ENCODE measurements at regions not wholly inside any gene's neighbourhood (a gene's known extent, or its start where the extent isn't known, plus 50 kb on each side); places are given as distances from the start of the nearest gene placed in this dataset.

GRCh38 chr7:13007331-13007730 lies 319.9 kb downstream of the ARL4A start:
- no peaks in the 10 kb centered on the region for H3K36me3 ChIP-seq (ENCODE audit: low read depth)
- no peak overlapping the region for H3K27ac ChIP-seq
- H3K9me3 ChIP-seq (ENCODE audit: insufficient read depth, low read depth): no peaks in the 10 kb centered on the region
- no peak overlapping the region; the same call in 1 of the 2 replicates for H2AFZ ChIP-seq
- no peak overlapping the region for H3K4me2 ChIP-seq
- H3K79me2 ChIP-seq (ENCODE audit: low read depth): no peaks in the 10 kb centered on the region
- POLR2A ChIA-PET (ENCODE audit: unreplicated experiment): no interaction called here
- H4K20me1 ChIP-seq (ENCODE audit: insufficient read depth): no peaks in the 10 kb centered on the region
- no peaks in the 10 kb centered on the region for H3K27me3 ChIP-seq (ENCODE audit: insufficient read depth, low read depth)
- H3F3A ChIP-seq (ENCODE audit: insufficient read depth, low read depth): no peaks in the 10 kb centered on the region
- TF ChIP-seq EZH2 (IDR thresholded peaks at IDR 0.05; ENCODE audit: low read depth) (no peak), CTCF (conservative IDR thresholded peaks at IDR 0.05) (no peak)
- intact Hi-C loops (cut with micrococcal nuclease; ENCODE audit: unreplicated experiment): no loop called here
- no peaks in the 10 kb centered on the region for H3K4me1 ChIP-seq (replicated peaks; ENCODE audit: insufficient read depth)
- no peak overlapping the region for H3K4me3 ChIP-seq
- DNase-seq: no peak
- CTCF ChIA-PET: no interaction called here
- no TSS peak for BruUV-seq (replicated peaks)
- no peaks in the 10 kb centered on the region for H3K9me2 ChIP-seq (ENCODE audit: insufficient read depth)

- no peaks in the 10 kb centered on the region for H3K27me3 ChIP-seq (ENCODE audit: insufficient read depth, low read depth)
- DNase-seq: no peak
- H3K9me3 ChIP-seq (ENCODE audit: insufficient read depth, low read depth): no peaks in the 10 kb centered on the region
- no peaks in the 10 kb centered on the region for H3K4me1 ChIP-seq (replicated peaks; ENCODE audit: insufficient read depth)
- no peak overlapping the region for H3K4me3 ChIP-seq
- H3K9me2 ChIP-seq (ENCODE audit: insufficient read depth): no peaks in the 10 kb centered on the region
- no peaks in the 10 kb centered on the region for H3K79me2 ChIP-seq (ENCODE audit: low read depth)
- TF ChIP-seq EZH2 (IDR thresholded peaks at IDR 0.05; ENCODE audit: low read depth) (no peak), CTCF (conservative IDR thresholded peaks at IDR 0.05) (no peak)
- ChIA-PET CTCF (no interaction called here), POLR2A (ENCODE audit: unreplicated experiment) (interaction anchor here (0.6 kb wide), 1 partner anchor 86 kb away, joined by 4 read pairs; no protein-coding TSS in a partner anchor)
- H3K27ac ChIP-seq: no peak overlapping the region
- H3F3A ChIP-seq (ENCODE audit: insufficient read depth, low read depth): no peaks in the 10 kb centered on the region
- H4K20me1 ChIP-seq (ENCODE audit: insufficient read depth): no peaks in the 10 kb centered on the region
- no peak overlapping the region for H3K4me2 ChIP-seq
- intact Hi-C loops (cut with micrococcal nuclease; ENCODE audit: unreplicated experiment): no loop called here
- no peaks in the 10 kb centered on the region for H3K36me3 ChIP-seq (ENCODE audit: low read depth)
- H2AFZ ChIP-seq: no peak overlapping the region
- BruUV-seq (replicated peaks): no TSS peak
These were observed 322.1 kb downstream of the ARL4A start for GRCh38 chr7:13009517-13009916.

- TF ChIP-seq EZH2 (IDR thresholded peaks at IDR 0.05; ENCODE audit: low read depth) (no peak), CTCF (conservative IDR thresholded peaks at IDR 0.05) (no peak)
These were observed 326.6 kb downstream of the ARL4A start for GRCh38 chr7:13014011-13014410.

More at GRCh38 chr7:13014011-13014410, 326.6 kb downstream of the ARL4A start:
- ChIA-PET CTCF (no interaction called here), POLR2A (ENCODE audit: unreplicated experiment) (no interaction called here)
- intact Hi-C loops (cut with micrococcal nuclease; ENCODE audit: unreplicated experiment): loop anchor here (10.0 kb wide), 2 partner anchors 209 to 489 kb away; no protein-coding TSS in a partner anchor
- no peaks in the 10 kb centered on the region for H3K9me2 ChIP-seq (ENCODE audit: insufficient read depth)
- no peak overlapping the region for H3K4me2 ChIP-seq
- no peak for DNase-seq
- no peak overlapping the region for H3K4me3 ChIP-seq
- no peaks in the 10 kb centered on the region for H3K36me3 ChIP-seq (ENCODE audit: low read depth)
- BruUV-seq (replicated peaks): no TSS peak
- H3K4me1 ChIP-seq (replicated peaks; ENCODE audit: insufficient read depth): peaks cover 16% of the 10 kb centered on the region
- H3F3A ChIP-seq (ENCODE audit: insufficient read depth, low read depth): peaks cover 10% of the 10 kb centered on the region
- H3K27me3 ChIP-seq (ENCODE audit: insufficient read depth, low read depth): no peaks in the 10 kb centered on the region
- no peaks in the 10 kb centered on the region for H3K79me2 ChIP-seq (ENCODE audit: low read depth)
- no peak overlapping the region for H2AFZ ChIP-seq
- H4K20me1 ChIP-seq (ENCODE audit: insufficient read depth): no peaks in the 10 kb centered on the region
- H3K9me3 ChIP-seq (ENCODE audit: insufficient read depth, low read depth): no peaks in the 10 kb centered on the region
- H3K27ac ChIP-seq: no peak overlapping the region

Data from PC-9 (cell line).